Endothelial cell of umbilical vein (primary cell): ENCODE measurements at regions not wholly inside any gene's neighbourhood (a gene's known extent, or its start where the extent isn't known, plus 50 kb on each side); places are given as distances from the start of the nearest gene placed in this dataset.

Source experiments
- TF ChIP-seq, protein P1 (sequence below), 2 donors: IDR thresholded peaks; 1 replicate in 1 of 2; 2 replicates in 1 of 2; pipeline ENCODE4 v1.5.1; 2011; ENCODE audit warnings: low read length in 2 of 2, mild to moderate bottlenecking in 2 of 2, moderate library complexity in 2 of 2, control low read depth in 1 of 2, inconsistent platforms in 1 of 2, low read depth in 1 of 2; ENCODE audit not compliant: insufficient read depth in 1 of 2; ENCODE audit errors: extremely low read depth in 1 of 2
- TF ChIP-seq, protein P2 (sequence below): IDR thresholded peaks from 2 replicates; pipeline ENCODE4 v1.6.1; 2011; ENCODE audit not compliant: insufficient read depth, insufficient read length

DNA sequence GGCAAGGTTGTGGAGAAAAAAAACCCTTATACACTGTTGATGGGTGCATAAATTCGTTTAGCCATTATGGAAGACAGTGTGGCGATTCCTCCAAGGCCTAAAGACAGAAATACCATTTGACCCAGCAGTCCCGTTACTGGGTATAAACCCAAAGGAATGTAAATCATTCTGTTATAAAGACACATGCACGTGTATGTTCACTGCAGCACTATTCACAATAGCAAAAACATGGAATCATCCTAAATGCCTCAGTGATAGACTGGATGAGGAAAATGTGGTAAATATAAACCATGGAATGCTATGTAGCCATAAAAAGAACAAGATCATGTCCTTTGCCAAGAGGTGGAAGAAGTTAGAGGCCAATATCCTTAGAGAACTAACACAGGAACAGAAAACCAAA, 119.9 kb upstream of the PRR16 start:
- TF ChIP-seq, protein P1, sequence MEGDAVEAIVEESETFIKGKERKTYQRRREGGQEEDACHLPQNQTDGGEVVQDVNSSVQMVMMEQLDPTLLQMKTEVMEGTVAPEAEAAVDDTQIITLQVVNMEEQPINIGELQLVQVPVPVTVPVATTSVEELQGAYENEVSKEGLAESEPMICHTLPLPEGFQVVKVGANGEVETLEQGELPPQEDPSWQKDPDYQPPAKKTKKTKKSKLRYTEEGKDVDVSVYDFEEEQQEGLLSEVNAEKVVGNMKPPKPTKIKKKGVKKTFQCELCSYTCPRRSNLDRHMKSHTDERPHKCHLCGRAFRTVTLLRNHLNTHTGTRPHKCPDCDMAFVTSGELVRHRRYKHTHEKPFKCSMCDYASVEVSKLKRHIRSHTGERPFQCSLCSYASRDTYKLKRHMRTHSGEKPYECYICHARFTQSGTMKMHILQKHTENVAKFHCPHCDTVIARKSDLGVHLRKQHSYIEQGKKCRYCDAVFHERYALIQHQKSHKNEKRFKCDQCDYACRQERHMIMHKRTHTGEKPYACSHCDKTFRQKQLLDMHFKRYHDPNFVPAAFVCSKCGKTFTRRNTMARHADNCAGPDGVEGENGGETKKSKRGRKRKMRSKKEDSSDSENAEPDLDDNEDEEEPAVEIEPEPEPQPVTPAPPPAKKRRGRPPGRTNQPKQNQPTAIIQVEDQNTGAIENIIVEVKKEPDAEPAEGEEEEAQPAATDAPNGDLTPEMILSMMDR (IDR thresholded peaks at IDR 0.05; ENCODE audit: extremely low read depth in 1 of 2, insufficient read depth in 1 of 2, low read depth in 1 of 2, low read length in 2 of 2), result no peak
- TF ChIP-seq, protein P2, sequence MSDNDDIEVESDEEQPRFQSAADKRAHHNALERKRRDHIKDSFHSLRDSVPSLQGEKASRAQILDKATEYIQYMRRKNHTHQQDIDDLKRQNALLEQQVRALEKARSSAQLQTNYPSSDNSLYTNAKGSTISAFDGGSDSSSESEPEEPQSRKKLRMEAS, result no peak
